ENCODE measurements at regions not wholly inside any gene's neighbourhood (a gene's known extent, or its start where the extent isn't known, plus 50 kb on each side); places are given as distances from the start of the nearest gene placed in this dataset.
"Not testable (repeated sequence)": the region's sequence is repeated elsewhere in the genome, so short reads cannot be mapped to it uniquely, and the experiment has no call there.

- in situ Hi-C loops (cut with HindIII; ENCODE audit: low sequenced_read_pairs), result no loop called here
Measured at GRCh38 chr1:113292603-113293255, 97.6 kb upstream of the MAGI3 start.

- in situ Hi-C loops (cut with HindIII; ENCODE audit: low sequenced_read_pairs), result no loop called here
Measured at GRCh38 chr1:113293256-113293626, 97.1 kb upstream of the MAGI3 start.

GRCh38 chr1:113297749-113298148 lies 92.6 kb upstream of the MAGI3 start:
- in situ Hi-C loops (cut with HindIII; ENCODE audit: low sequenced_read_pairs), result no loop called here

- in situ Hi-C loops (cut with HindIII; ENCODE audit: low sequenced_read_pairs), result no loop called here
Measured at GRCh38 chr1:113298941-113299340, 91.4 kb upstream of the MAGI3 start.

GRCh38 chr1:113302636-113303035 lies 87.7 kb upstream of the MAGI3 start:
- in situ Hi-C loops (cut with HindIII; ENCODE audit: low sequenced_read_pairs), result no loop called here

- in situ Hi-C loops (cut with HindIII; ENCODE audit: low sequenced_read_pairs), result no loop called here
Measured at GRCh38 chr1:113303267-113303666, 87.0 kb upstream of the MAGI3 start.

GRCh38 chr1:113305029-113305428 lies 85.3 kb upstream of the MAGI3 start:
- in situ Hi-C loops (cut with HindIII; ENCODE audit: low sequenced_read_pairs), result loop anchor here (5.0 kb wide), 2 partner anchors 48 to 62 kb away; no protein-coding TSS in a partner anchor

GRCh38 chr1:113307771-113308445 lies 82.4 kb upstream of the MAGI3 start:
- in situ Hi-C loops (cut with HindIII; ENCODE audit: low sequenced_read_pairs), result loop anchor here (5.0 kb wide), 2 partner anchors 51 to 59 kb away; no protein-coding TSS in a partner anchor

- in situ Hi-C loops (cut with HindIII; ENCODE audit: low sequenced_read_pairs), result not testable (repeated sequence)
Measured at GRCh38 chr1:113312651-113313050, 77.7 kb upstream of the MAGI3 start.

GRCh38 chr1:113314600-113314999 lies 75.7 kb upstream of the MAGI3 start:
- in situ Hi-C loops (cut with HindIII; ENCODE audit: low sequenced_read_pairs), result no loop called here

- in situ Hi-C loops (cut with HindIII; ENCODE audit: low sequenced_read_pairs), result no loop called here
Measured at GRCh38 chr1:113320272-113320671, 70.0 kb upstream of the MAGI3 start.

GRCh38 chr1:113320972-113321680 lies 69.2 kb upstream of the MAGI3 start:
- in situ Hi-C loops (cut with HindIII; ENCODE audit: low sequenced_read_pairs), result no loop called here

GRCh38 chr1:113321771-113322387 lies 68.4 kb upstream of the MAGI3 start:
- in situ Hi-C loops (cut with HindIII; ENCODE audit: low sequenced_read_pairs), result no loop called here

GRCh38 chr1:113322439-113322838 lies 67.9 kb upstream of the MAGI3 start:
- in situ Hi-C loops (cut with HindIII; ENCODE audit: low sequenced_read_pairs), result no loop called here

GRCh38 chr1:113325022-113325421 lies 65.3 kb upstream of the MAGI3 start:
- in situ Hi-C loops (cut with HindIII; ENCODE audit: low sequenced_read_pairs), result no loop called here

GRCh38 chr1:113326976-113327375 lies 63.3 kb upstream of the MAGI3 start:
- in situ Hi-C loops (cut with HindIII; ENCODE audit: low sequenced_read_pairs), result no loop called here

GRCh38 chr1:113333056-113333455 lies 57.3 kb upstream of the MAGI3 start:
- in situ Hi-C loops (cut with HindIII; ENCODE audit: low sequenced_read_pairs), result no loop called here

GRCh38 chr1:113340038-113340437 lies 50.3 kb upstream of the MAGI3 start:
- in situ Hi-C loops (cut with HindIII; ENCODE audit: low sequenced_read_pairs), result no loop called here

Data from endothelial cell of hepatic sinusoid (primary cell).